Fibroblast of mammary gland (primary cell): ENCODE measurements at regions not wholly inside any gene's neighbourhood (a gene's known extent, or its start where the extent isn't known, plus 50 kb on each side); places are given as distances from the start of the nearest gene placed in this dataset.

Source experiments
- DNase-seq: peaks from one replicate; pipeline ENCODE4 v3.0.0-alpha.2; 2010; ENCODE audit warnings: low read depth
- H3K4me3 ChIP-seq: 2 replicates; pipeline ENCODE4 v1.5.1; 2011; ENCODE audit warnings: low read depth, mild to moderate bottlenecking, low read length, moderate library complexity; ENCODE audit not compliant: control insufficient read depth
- TF ChIP-seq, protein P1 (sequence below): conservative IDR thresholded peaks from 2 replicates; pipeline ENCODE4 v1.5.1; 2011; ENCODE audit warnings: low read depth, low read length, inconsistent platforms; ENCODE audit not compliant: control insufficient read depth, insufficient read depth

DNA sequence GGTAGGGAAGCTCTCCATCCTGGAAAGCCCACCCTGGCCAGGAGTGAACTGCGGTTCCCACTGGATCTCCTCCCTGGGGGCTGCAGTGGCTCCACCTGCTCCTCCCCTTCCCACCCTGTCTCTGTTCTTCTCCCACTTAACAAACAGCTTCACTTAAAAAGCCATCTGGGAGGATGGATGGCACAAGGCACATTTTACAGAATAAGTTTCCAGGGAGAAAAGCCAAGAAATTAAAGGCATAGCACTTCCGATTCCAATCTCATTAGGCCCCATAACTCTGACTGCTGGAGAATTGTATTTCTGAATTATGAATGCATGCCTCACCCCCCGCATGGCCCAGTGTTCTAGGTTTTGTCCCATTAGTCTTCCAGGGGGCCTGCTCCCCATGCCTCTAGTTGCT is 718.3 kb downstream of the PTPRU start:
- no peak for DNase-seq
- no peak overlapping the region for H3K4me3 ChIP-seq
- TF ChIP-seq, protein P1, sequence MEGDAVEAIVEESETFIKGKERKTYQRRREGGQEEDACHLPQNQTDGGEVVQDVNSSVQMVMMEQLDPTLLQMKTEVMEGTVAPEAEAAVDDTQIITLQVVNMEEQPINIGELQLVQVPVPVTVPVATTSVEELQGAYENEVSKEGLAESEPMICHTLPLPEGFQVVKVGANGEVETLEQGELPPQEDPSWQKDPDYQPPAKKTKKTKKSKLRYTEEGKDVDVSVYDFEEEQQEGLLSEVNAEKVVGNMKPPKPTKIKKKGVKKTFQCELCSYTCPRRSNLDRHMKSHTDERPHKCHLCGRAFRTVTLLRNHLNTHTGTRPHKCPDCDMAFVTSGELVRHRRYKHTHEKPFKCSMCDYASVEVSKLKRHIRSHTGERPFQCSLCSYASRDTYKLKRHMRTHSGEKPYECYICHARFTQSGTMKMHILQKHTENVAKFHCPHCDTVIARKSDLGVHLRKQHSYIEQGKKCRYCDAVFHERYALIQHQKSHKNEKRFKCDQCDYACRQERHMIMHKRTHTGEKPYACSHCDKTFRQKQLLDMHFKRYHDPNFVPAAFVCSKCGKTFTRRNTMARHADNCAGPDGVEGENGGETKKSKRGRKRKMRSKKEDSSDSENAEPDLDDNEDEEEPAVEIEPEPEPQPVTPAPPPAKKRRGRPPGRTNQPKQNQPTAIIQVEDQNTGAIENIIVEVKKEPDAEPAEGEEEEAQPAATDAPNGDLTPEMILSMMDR: no peak

DNA sequence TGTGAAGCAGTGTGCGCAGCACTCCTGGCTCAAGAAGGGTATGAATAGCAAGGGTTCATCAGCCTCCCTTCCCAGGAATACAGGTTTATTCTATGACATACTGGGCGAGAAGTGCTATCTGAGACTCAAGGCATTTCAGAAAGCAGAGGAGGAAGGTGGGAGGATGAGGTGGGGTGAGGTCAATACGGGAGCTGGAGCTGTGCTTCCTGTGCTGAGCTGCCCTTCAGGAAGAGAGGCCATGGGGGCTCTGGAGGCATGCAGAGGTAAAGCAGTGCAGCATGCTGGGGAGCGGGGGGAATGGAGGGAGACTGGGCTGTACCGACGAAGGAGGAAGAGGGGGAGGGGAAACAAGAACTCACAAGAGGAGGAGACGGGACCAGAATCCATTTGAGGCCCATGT is 717.6 kb downstream of the PTPRU start:
- H3K4me3 ChIP-seq: no peak overlapping the region
- DNase-seq: no peak
- TF ChIP-seq, protein P1: no peak

GRCh38 chr1:29949676-29950075 is 713.4 kb downstream of the PTPRU start:
- no peak overlapping the region for H3K4me3 ChIP-seq
- no peak for DNase-seq
- TF ChIP-seq, protein P1: no peak

DNA sequence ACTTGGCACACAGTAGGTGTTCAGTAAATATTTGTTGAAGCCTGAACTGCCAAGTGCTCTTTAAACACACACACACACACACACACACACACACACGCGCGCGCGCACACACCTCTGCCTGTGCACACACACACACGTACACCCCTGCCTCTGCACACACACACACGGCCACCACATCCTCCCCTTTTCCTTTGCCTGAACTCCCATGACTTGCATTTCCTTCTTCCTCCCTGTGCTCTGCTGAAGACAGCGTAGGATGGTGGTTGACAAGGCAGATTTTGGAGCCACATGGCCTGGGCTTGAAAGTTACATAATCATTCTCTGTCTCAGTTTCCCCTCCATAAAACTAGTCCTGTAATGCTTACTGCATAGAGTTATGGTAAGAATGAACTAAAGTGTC is 712.3 kb downstream of the PTPRU start:
- TF ChIP-seq, protein P1: no peak
- no peak overlapping the region for H3K4me3 ChIP-seq
- no peak for DNase-seq

DNA sequence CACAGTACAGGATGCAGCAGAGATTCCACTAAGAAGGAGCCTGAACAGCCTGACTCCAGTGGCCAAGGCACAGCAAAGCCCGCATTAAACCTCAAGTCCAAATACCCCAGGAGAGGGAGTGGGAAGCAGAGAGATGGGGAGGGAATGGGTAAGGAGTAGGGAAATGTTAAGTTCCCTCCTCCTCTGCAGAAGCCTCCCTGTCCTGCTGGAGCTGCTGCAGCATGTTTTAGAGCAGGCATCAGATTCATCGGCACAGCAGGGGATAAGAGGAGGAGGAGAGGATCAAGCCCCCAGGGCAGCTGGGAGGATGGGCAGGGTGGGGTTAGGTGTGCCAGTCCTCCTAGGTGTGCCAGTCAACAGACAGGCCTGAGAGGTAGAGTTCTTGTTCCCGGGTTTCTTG is 709.7 kb downstream of the PTPRU start:
- TF ChIP-seq, protein P1: no peak
- no peak for DNase-seq
- no peak overlapping the region for H3K4me3 ChIP-seq

GRCh38 chr1:29945426-29945825 is 709.1 kb downstream of the PTPRU start:
- TF ChIP-seq, protein P1: no peak
- no peak overlapping the region for H3K4me3 ChIP-seq
- no peak for DNase-seq

DNA sequence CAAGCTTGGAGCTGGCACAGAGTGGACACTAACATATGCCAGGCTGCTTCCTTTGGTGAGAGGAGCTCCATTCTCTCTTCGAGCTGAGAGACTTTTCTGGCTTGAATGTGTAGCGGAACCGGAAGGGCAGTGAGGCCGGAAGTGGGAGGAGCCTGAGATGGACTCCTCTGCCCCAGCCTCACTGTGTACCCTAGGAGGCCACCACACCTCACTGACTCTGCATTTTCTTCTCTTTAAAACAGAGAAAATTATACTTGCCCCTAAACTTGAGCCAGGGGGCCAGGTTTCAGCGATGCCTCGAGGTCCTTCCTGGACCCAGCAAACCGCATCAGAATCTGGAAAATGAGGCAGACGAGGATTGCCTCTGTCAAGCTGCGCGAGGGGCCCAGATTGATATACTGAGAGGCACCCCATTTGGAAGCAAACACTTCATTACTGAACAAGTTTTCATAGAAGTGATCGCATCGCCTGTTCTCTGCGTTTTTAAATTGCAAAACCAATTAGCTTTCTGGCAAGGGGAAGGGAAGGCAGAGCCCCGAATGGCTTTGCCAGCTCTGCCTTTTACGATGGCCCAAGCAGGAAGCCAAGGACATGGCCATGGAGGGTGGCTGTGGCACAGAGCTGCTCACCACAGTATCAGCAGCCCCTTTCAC is 708.1 kb downstream of the PTPRU start:
- DNase-seq: no peak
- H3K4me3 ChIP-seq: no peak overlapping the region
- TF ChIP-seq, protein P1: no peak
